ENCODE measurements at regions not wholly inside any gene's neighbourhood (a gene's known extent, or its start where the extent isn't known, plus 50 kb on each side); places are given as distances from the start of the nearest gene placed in this dataset.

GRCh38 chr3:115375362-115375761, 228.3 kb upstream of the ZBTB20 start:
- TF ChIP-seq CTCF (IDR thresholded peaks at IDR 0.05) (no peak), POLR2A (IDR thresholded peaks at IDR 0.05) (no peak)

Measured in heart left ventricle (tissue), 13 donors.